ENCODE measurements at regions not wholly inside any gene's neighbourhood (a gene's known extent, or its start where the extent isn't known, plus 50 kb on each side); places are given as distances from the start of the nearest gene placed in this dataset.
"Not testable (repeated sequence)": the region's sequence is repeated elsewhere in the genome, so short reads cannot be mapped to it uniquely, and the experiment has no call there.

- DNase-seq: no peak
Measured at GRCh38 chr16:63653044-63653839, 1468.6 kb downstream of the CDH11 start.

- DNase-seq: no peak
Measured at GRCh38 chr16:63652091-63652490, 1469.8 kb downstream of the CDH11 start.

DNA sequence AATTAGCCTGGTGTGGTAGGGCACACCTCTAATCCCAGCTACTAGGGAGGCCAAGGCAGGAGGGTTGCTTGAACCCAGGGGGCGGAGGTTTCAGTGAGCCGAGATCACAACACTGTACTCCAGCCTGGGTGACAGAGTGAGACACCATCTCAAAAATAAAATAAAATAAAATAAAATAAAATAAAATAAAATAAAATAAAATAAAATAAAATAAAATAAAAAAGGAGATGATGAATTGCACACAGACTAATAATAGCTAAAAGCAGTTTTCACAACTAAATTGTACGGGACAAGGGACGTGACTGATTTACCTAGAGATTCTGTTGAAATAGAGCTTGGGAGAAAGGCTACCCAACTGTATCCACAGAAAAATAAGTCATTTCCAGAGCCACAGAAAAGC, 1471.3 kb downstream of the CDH11 start:
- DNase-seq: no peak

- DNase-seq: not testable (repeated sequence)
Measured at GRCh38 chr16:63633706-63634445, 1488.0 kb downstream of the CDH11 start.

DNA sequence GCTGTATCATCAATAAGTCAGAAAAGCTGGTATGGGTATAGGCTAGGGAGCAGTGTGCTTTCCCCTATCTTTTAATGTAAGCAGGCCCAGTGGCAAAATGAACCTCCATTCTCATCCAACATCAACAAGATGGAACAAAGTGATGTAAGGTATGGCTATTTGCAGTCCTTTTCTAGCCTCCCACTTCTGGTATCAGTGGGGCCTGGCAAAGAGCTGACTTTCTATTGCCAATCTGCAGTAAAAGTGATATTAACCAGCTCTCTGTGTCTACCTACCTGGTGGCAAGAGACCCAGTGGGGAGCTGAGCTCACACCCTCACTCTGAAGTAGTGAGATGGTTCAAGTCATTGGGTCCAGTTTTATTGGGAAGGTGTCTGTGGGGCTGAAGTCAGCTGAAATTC, 1492.6 kb downstream of the CDH11 start:
- no peak for DNase-seq

- DNase-seq: no peak
Measured at GRCh38 chr16:63628812-63629211, 1493.1 kb downstream of the CDH11 start.

GRCh38 chr16:63625126-63625525, 1496.7 kb downstream of the CDH11 start:
- DNase-seq: no peak

DNA sequence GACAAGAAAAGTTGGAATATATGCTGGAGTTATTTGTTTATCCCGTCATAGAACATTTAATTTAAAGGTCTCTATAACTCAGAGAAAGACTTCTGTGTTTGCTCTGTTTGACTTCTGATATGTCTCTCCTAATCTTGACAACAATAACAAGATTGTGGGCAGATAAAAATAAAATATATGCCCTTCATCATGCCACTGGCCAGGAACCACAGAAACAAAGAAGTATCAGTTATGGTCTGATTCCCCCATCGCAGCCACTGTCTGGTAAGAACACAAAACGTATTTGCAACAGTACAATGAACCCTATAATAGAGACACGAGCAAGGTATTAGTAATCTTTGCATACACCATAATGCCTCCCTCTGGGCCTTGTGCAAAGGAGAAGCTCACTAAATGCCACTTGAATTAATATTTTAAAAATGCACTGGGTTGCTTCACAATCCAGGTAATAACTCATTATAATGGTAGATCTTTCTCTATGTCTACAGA, 1498.3 kb downstream of the CDH11 start:
- DNase-seq: no peak

GRCh38 chr16:63618896-63619485, 1502.9 kb downstream of the CDH11 start:
- DNase-seq: no peak

DNA sequence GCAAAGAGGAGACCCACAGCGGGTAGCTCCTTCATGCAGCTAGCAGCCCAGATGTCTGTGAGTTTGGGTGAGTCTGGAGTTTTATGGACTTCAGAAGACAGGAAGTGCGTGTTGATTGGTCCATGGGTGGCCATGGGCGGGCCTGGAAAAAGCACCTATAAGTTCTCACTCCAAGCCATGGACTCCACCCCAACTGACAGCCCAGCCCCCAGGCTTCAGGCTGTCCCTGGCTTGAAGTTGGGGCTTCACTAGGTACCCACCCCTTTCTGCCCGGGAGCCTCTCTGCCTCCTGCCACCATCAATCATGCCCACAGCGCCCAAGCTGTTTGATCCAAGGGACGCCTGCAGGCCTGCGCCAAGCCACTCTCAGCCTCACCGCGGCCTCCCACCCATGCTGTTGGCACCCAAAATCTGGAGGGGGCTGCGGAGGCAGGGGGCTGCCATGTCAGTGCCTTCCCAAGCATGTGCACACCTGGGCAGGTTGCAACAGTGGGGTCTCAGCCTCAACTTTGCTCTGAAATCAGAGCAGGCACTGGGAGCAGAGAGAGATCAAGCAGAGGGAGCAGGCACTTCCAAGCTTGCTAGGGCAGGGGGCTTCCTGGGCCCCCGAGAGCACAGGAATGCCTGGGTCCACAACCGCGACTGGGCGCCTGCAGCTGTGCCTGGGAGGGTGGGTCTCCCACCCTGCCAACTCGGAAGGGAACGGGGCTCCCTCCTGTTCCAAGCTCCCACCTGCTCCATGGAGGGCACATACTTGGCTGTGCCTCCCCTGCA, 1503.7 kb downstream of the CDH11 start:
- DNase-seq: no peak

DNA sequence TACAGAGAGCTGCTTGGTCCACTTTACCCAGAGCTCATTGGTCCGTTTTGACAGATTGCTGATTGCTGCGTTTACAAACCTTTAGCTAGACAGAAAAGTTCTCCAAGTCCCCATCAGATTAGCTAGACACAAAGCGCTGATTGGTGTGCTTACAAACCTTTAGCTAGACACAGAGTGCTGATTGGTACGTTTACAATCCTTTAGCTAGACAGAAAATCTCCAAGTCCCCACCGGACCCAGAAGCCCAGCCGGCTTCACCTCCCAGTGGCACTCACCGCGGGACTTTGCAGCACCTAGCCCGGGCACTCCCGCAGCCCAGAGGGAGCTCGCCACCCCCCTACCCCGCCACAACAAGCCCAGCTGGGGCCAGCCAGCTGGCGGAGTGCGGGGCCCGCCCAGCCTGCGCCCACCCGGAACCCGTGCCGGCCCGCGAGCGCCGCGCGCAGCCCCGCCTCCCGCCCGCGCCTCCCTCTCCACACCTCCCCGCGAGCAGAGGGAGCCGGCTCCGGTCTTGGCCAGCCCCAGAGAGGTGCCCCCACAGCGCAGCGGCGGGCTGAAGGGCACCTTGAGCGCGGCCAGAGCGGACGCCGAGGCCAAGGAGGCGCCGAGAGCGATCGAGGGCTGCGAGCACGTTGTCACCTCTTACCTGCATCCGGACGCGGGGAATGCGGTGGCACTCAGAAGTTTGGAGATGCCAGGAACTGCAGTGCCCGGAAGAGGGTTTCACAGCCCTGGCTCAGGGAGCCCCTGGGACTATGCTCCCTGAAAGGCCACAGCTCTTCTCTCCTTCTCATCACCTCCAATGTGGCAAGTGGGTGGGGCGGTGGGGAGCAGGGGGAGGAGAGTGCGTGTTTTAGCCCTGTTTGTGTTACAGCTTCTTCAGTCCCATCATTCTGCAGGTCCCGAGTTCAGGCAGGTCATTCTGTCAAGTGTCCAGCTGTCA, 1504.5 kb downstream of the CDH11 start:
- no peak for DNase-seq

- no peak for DNase-seq
Measured at GRCh38 chr16:63614429-63614828, 1507.4 kb downstream of the CDH11 start.

DNA sequence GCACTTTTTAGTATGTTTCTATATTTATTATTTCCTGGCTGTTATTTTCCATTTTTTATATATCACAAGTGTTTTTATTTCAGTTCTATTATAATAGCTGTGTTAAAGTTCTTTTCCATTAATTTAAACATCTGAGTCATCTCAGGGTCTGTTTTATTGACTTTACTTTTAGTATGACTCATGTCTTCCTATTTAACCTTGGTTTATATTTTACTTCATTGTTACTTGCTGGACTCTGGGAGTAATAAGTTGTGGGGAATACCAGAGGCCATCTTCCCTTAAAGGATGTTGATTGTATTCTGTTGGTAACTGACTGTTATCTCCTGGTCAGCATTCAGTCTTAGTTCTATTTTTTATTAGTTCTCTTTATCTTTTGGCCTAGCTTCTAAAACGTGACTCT, 1508.2 kb downstream of the CDH11 start:
- DNase-seq: no peak

- no peak for DNase-seq
Measured at GRCh38 chr16:63612462-63613227, 1509.2 kb downstream of the CDH11 start.

GRCh38 chr16:63606778-63607177, 1515.1 kb downstream of the CDH11 start:
- no peak for DNase-seq

- no peak for DNase-seq
Measured at GRCh38 chr16:63602206-63602927, 1519.5 kb downstream of the CDH11 start.

DNA sequence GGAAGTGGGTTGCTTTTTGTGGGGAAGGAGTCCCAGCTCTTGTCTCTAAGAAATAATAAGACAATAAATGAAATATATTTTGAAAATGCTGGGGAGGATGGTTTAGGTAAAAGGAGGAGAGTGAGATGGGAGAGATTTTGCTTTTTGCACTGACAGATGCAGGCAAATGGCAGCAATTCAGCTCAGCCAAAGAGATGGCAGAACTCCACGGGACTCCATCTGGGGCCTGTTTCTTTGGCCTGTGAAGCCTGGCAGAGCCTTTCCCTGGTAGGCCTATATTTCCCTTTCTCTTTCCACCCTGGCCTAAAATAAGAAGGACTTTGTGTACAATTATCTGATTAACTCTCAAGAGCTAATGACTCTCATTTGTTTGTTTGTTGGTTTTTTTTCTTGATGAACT, 1525.1 kb downstream of the CDH11 start:
- DNase-seq: no peak

- no peak for DNase-seq
Measured at GRCh38 chr16:63592852-63593251, 1529.0 kb downstream of the CDH11 start.

DNA sequence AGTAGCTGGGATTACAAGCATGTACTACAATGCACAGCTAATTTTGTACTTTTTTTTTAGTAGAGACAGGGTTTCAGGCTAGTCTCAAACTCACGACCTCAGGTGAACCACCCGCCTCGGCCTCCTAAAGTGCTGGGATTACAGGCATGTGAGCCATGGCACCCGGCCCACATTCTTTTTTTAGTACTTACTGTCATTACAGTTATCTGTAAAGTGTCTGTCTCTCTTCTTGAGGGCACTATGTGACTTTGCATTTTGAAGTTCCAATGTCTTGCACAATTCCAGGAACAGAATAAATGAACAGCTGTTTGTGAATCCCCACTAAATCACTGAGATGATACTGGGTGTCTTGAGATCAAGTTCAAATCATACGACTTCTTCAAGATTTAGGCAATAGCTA, 1540.3 kb downstream of the CDH11 start:
- DNase-seq: no peak

DNA sequence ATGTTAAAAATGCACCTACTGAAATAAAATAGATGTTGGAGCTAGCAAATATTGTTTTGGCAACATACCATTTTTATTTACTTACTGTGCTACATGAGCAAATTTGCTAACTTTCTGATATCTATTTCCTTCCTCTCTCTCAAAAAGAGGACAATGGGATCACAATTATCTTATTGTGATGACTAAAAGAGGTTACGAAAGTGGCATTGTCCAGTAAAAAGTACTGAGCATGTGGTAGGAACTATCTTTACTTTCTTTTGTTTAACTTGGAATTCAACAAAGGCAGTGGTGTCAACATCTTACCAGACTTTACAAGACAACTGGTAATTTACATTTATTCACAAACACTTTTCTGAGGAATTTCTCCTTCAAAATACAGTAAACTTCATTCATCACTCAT, 1542.6 kb upstream of the CDH8 start:
- DNase-seq: no peak

Measured in MV-4-11 (cell line).